ENCODE measurements at regions not wholly inside any gene's neighbourhood (a gene's known extent, or its start where the extent isn't known, plus 50 kb on each side); places are given as distances from the start of the nearest gene placed in this dataset.

- TF ChIP-seq CTCF (IDR thresholded peaks at IDR 0.05; ENCODE audit: low read depth, low read length) = no peak
- no peak overlapping the region for H3K4me3 ChIP-seq (ENCODE audit: low read depth, low read length)
- in situ Hi-C loops (cut with HindIII; ENCODE audit: low sequenced_read_pairs) = no loop called here
- no peak for DNase-seq (ENCODE audit: low read depth, low spot score)
Observed at GRCh38 chr2:133856678-133857077, 288.4 kb upstream of the NCKAP5 start.

- no peak for TF ChIP-seq CTCF (IDR thresholded peaks at IDR 0.05; ENCODE audit: low read depth, low read length)
- H3K4me3 ChIP-seq (ENCODE audit: low read depth, low read length) = no peak overlapping the region
- in situ Hi-C loops (cut with HindIII; ENCODE audit: low sequenced_read_pairs) = no loop called here
- no peak for DNase-seq (ENCODE audit: low read depth, low spot score)
Observed at GRCh38 chr2:133859578-133859977, 291.3 kb upstream of the NCKAP5 start.

DNA sequence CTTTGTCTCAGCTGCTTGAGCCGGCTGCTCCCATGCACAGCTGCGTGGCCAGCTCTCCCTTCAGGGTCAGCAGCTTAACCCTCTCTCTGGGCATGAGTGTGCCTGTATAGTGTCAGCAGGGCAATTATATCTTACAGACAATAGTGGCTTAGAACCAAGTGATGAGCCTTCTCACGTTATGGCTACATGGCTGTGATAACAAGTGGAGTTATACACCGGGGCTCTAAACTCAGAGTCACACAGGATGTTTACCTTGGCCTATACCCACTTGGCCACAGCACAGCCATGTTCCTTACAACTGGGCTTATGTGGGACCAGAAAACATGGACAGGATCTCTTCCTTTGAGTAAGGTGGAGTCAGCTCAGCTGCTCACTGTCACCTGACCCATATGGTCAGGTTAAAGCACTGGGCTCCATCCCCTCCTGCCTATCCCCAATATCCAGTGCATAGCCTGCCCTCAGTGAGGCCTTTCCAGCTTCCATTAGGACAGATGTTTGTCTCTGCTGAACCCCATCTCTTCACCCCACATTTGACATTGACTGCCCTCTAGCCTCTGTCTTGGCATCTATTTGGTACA, 294.2 kb upstream of the NCKAP5 start:
- in situ Hi-C loops (cut with HindIII; ENCODE audit: low sequenced_read_pairs) = no loop called here
- no peak for TF ChIP-seq CTCF (IDR thresholded peaks at IDR 0.05; ENCODE audit: low read depth, low read length)
- peak; percentile 17 for DNase-seq (ENCODE audit: low read depth, low spot score)
- no peak overlapping the region for H3K4me3 ChIP-seq (ENCODE audit: low read depth, low read length)

DNA sequence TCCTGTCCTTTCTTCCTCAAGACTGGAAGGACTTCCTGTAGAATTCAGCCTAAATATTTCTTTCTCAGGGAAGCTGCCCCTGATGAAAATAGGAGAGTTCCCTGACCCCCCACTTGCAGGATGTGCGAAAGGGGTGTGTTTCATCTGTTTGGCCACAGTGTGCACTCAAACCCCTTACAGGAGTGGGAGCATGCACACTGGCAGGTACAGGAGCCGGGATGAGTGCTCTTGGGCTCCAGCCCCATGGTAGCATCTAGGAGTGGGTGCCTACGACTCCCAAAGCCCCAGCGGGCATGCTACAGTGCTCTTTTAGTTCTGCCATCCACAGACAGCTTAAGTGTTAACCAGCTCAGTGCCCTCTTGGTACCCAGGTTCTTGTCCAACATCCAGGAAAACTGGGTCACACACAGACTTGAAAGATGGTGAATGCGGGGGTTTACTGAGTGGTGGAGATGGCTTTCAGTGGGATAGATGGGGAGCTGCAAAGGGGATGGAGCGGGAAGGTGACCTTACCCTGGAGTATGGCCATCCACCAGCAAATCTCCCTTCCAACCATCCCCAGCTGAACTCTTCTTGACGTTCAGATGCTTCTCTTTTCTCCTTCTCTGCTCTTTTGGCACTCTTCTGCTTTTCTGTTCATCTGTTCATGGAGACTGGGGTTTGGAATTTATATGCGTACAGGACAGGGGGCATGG, 295.0 kb upstream of the NCKAP5 start:
- no peak overlapping the region for H3K4me3 ChIP-seq (ENCODE audit: low read depth, low read length)
- DNase-seq (ENCODE audit: low read depth, low spot score) = no peak
- no peak for TF ChIP-seq CTCF (IDR thresholded peaks at IDR 0.05; ENCODE audit: low read depth, low read length)
- in situ Hi-C loops (cut with HindIII; ENCODE audit: low sequenced_read_pairs) = no loop called here

DNA sequence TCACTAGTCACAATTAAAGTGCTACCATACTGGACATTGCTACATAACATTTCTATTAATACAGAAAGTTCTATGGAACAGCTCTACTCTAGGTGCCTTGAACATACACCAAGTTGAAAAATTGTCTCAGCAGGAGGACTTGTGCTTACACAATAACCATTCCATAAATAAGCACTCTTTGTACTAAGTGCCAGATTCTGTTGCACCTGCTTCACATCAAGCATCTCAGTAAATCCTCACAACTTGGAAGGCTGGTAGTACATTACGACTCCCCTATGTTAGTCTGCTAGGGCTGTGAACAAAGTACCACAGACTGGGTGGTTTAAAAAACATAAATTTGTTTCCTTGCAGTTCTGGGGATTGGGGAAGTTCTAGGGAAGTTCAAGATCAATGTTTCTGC, 296.9 kb upstream of the NCKAP5 start:
- in situ Hi-C loops (cut with HindIII; ENCODE audit: low sequenced_read_pairs) = no loop called here

GRCh38 chr2:133867166-133867565, 298.9 kb upstream of the NCKAP5 start:
- TF ChIP-seq CTCF (IDR thresholded peaks at IDR 0.05; ENCODE audit: low read depth, low read length) = no peak
- no peak overlapping the region for H3K4me3 ChIP-seq (ENCODE audit: low read depth, low read length)
- in situ Hi-C loops (cut with HindIII; ENCODE audit: low sequenced_read_pairs) = no loop called here
- DNase-seq (ENCODE audit: low read depth, low spot score) = no peak

More for the DNA sequence above, 296.9 kb upstream of the NCKAP5 start:
- TF ChIP-seq CTCF (IDR thresholded peaks at IDR 0.05; ENCODE audit: low read depth, low read length) = no peak
- no peak for DNase-seq (ENCODE audit: low read depth, low spot score)
- H3K4me3 ChIP-seq (ENCODE audit: low read depth, low read length) = no peak overlapping the region

Data from astrocyte of the spinal cord (primary cell).